ENCODE measurements at regions not wholly inside any gene's neighbourhood (a gene's known extent, or its start where the extent isn't known, plus 50 kb on each side); places are given as distances from the start of the nearest gene placed in this dataset.

GRCh38 chr5:2178071-2178477 lies 295.3 kb upstream of the IRX4 start:
- DNase-seq = no peak

GRCh38 chr5:2177244-2177643 lies 294.5 kb upstream of the IRX4 start:
- Histone ChIP-seq H3K27me3 (no peaks in the 10 kb centered on the region), H3K9ac (ENCODE audit: low read depth in 2 of 2, low read length in 2 of 2) (no peak overlapping the region), H3K4me3 (no peak overlapping the region), H3K36me3 (no peaks in the 10 kb centered on the region), H3K9me3 (no peaks in the 10 kb centered on the region), H3K27ac (no peak overlapping the region), H3K4me1 (no peaks in the 10 kb centered on the region)
- intact Hi-C loops (cut with DNase I) = no loop called here
- TF ChIP-seq CTCF (IDR thresholded peaks at IDR 0.05) = no peak
- no peak for DNase-seq

More at GRCh38 chr5:2178071-2178477, 295.3 kb upstream of the IRX4 start:
- H3K36me3 ChIP-seq = no peaks in the 10 kb centered on the region
- no peaks in the 10 kb centered on the region for H3K9me3 ChIP-seq
- no peaks in the 10 kb centered on the region for H3K4me1 ChIP-seq
- no peak overlapping the region for H3K4me3 ChIP-seq
- intact Hi-C loops (cut with DNase I) = no loop called here
- H3K27ac ChIP-seq = no peak overlapping the region
- TF ChIP-seq CTCF (IDR thresholded peaks at IDR 0.05) = no peak
- H3K27me3 ChIP-seq = no peaks in the 10 kb centered on the region
- no peak overlapping the region for H3K9ac ChIP-seq (ENCODE audit: low read depth in 2 of 2, low read length in 2 of 2)

GRCh38 chr5:2176581-2176980 lies 293.9 kb upstream of the IRX4 start:
- Histone ChIP-seq H3K27ac (no peak overlapping the region), H3K9me3 (no peaks in the 10 kb centered on the region), H3K36me3 (no peaks in the 10 kb centered on the region), H3K27me3 (no peaks in the 10 kb centered on the region), H3K4me1 (no peaks in the 10 kb centered on the region), H3K9ac (ENCODE audit: low read depth in 2 of 2, low read length in 2 of 2) (no peak overlapping the region), H3K4me3 (no peak overlapping the region)
- DNase-seq = no peak
- TF ChIP-seq CTCF (IDR thresholded peaks at IDR 0.05) = no peak
- intact Hi-C loops (cut with DNase I) = no loop called here

- Histone ChIP-seq H3K9ac (ENCODE audit: low read depth in 2 of 2, low read length in 2 of 2) (no peak overlapping the region), H3K27ac (no peak overlapping the region), H3K9me3 (no peaks in the 10 kb centered on the region), H3K4me1 (no peaks in the 10 kb centered on the region), H3K4me3 (no peak overlapping the region), H3K36me3 (no peaks in the 10 kb centered on the region), H3K27me3 (no peaks in the 10 kb centered on the region)
- TF ChIP-seq CTCF (IDR thresholded peaks at IDR 0.05) = no peak
- intact Hi-C loops (cut with DNase I) = no loop called here
- DNase-seq = no peak
Observed at GRCh38 chr5:2175842-2176404, 293.2 kb upstream of the IRX4 start.

- intact Hi-C loops (cut with DNase I) = no loop called here
Observed at GRCh38 chr5:2175041-2175440, 292.3 kb upstream of the IRX4 start.

More at GRCh38 chr5:2175041-2175440, 292.3 kb upstream of the IRX4 start:
- no peaks in the 10 kb centered on the region for H3K36me3 ChIP-seq
- H3K4me3 ChIP-seq = no peak overlapping the region
- no peak overlapping the region for H3K9ac ChIP-seq (ENCODE audit: low read depth in 2 of 2, low read length in 2 of 2)
- no peak overlapping the region for H3K27ac ChIP-seq
- H3K27me3 ChIP-seq = no peaks in the 10 kb centered on the region
- TF ChIP-seq CTCF (IDR thresholded peaks at IDR 0.05) = no peak
- DNase-seq = no peak
- no peaks in the 10 kb centered on the region for H3K9me3 ChIP-seq
- H3K4me1 ChIP-seq = no peaks in the 10 kb centered on the region

Data from colonic mucosa (tissue), 4 donors.